Keratinocyte (primary cell): ENCODE measurements at regions not wholly inside any gene's neighbourhood (a gene's known extent, or its start where the extent isn't known, plus 50 kb on each side); places are given as distances from the start of the nearest gene placed in this dataset.

Experiments used
- DNase-seq: peaks from one replicate; pipeline ENCODE4 v3.0.0-alpha.2; 2011; ENCODE audit warnings: low read depth, missing footprints, low spot score
- FAIRE-seq: peaks from 2 replicates; lab custom pipeline; 2011; peaks lifted over from hg19 to GRCh38; lab: Jason Lieb, UNC
- H2AFZ ChIP-seq: 2 replicates; pipeline ENCODE4 v1.6.0; 2012; ENCODE audit warnings: low read length, control low read depth, inconsistent platforms; ENCODE audit not compliant: control insufficient read depth
- H3K27ac ChIP-seq: 2 replicates; pipeline ENCODE4 v1.5.1; 2011; ENCODE audit warnings: low read length; ENCODE audit not compliant: control insufficient read depth, insufficient read depth
- H3K27me3 ChIP-seq: 3 replicates; pipeline ENCODE4 v1.6.0; 2011; ENCODE audit warnings: low read length; ENCODE audit not compliant: control insufficient read depth, insufficient read depth; ENCODE audit errors: extremely low read depth
- H3K36me3 ChIP-seq, 2 experiments: 2 replicates in 1 of 2; 3 replicates in 1 of 2; pipeline ENCODE4 v1.5.1; 2011; ENCODE audit warnings: low read length in 2 of 2, mild to moderate bottlenecking in 1 of 2; ENCODE audit not compliant: control insufficient read depth in 2 of 2, insufficient read depth in 2 of 2; ENCODE audit errors: extremely low read depth in 1 of 2
- H3K4me1 ChIP-seq: 3 replicates; pipeline ENCODE4 v1.5.1; 2011; ENCODE audit warnings: low read length; ENCODE audit not compliant: control insufficient read depth, insufficient read depth; ENCODE audit errors: extremely low read depth
- H3K4me2 ChIP-seq: 3 replicates; pipeline ENCODE4 v1.6.0; 2011; ENCODE audit warnings: low read depth, low read length; ENCODE audit not compliant: control insufficient read depth, insufficient read depth; ENCODE audit errors: extremely low read depth
- H3K4me3 ChIP-seq, 3 experiments: fragments of 200-600 bp in 1 of 3; sonication (generic) in 1 of 3; 2 replicates in 2 of 3; 3 replicates in 1 of 3; pipeline ENCODE4 v1.5.1; 2011 to 2016; ENCODE audit warnings: low read length in 3 of 3, mild to moderate bottlenecking in 3 of 3, control low read depth in 2 of 3, inconsistent platforms in 1 of 3, low read depth in 1 of 3, mixed read lengths in 1 of 3, mixed run types in 1 of 3, moderate library complexity in 1 of 3; ENCODE audit not compliant: control insufficient read depth in 2 of 3, insufficient read depth in 2 of 3; ENCODE audit errors: extremely low read depth in 1 of 3
- H3K79me2 ChIP-seq: 2 replicates; pipeline ENCODE4 v1.6.0; 2012; ENCODE audit warnings: low read length; ENCODE audit not compliant: control insufficient read depth, insufficient read depth
- H3K9ac ChIP-seq: 3 replicates; pipeline ENCODE4 v1.6.0; 2011; ENCODE audit warnings: low read length; ENCODE audit not compliant: control insufficient read depth, insufficient read depth; ENCODE audit errors: extremely low read depth
- H3K9me1 ChIP-seq: 3 replicates; pipeline ENCODE4 v1.6.0; 2011; ENCODE audit warnings: low read length; ENCODE audit not compliant: control insufficient read depth, insufficient read depth; ENCODE audit errors: extremely low read depth
- H3K9me3 ChIP-seq: 2 replicates; pipeline ENCODE4 v1.5.1; 2012; ENCODE audit warnings: low read depth, low read length; ENCODE audit not compliant: control insufficient read depth
- H4K20me1 ChIP-seq: 3 replicates; pipeline ENCODE4 v1.6.0; 2011; ENCODE audit warnings: low read length; ENCODE audit not compliant: control insufficient read depth, insufficient read depth; ENCODE audit errors: extremely low read depth
- EZH2 ChIP-seq: IDR thresholded peaks from one replicate; pipeline ENCODE4 v1.6.1; 2012; ENCODE audit warnings: inconsistent platforms, mild to moderate bottlenecking, low read length, moderate library complexity
- dilution Hi-C: fragments of 300-500 bp; cut with MboI; formaldehyde crosslinking; loops from one replicate; pipeline ENCODE4 v1.7.0; 2020; ENCODE audit warnings: low sequenced_read_pairs; ENCODE audit not compliant: extremely low pct_ligation_motif_present
- TF ChIP-seq, protein P1 (sequence below), 3 experiments: IDR thresholded peaks in 1 of 3; conservative IDR thresholded peaks in 1 of 3; optimal IDR thresholded peaks in 1 of 3; 2 replicates in 2 of 3; 3 replicates in 1 of 3; pipeline versions ENCODE3 to v1.5.1; 2011; ENCODE audit warnings: low read length in 3 of 3, mild to moderate bottlenecking in 3 of 3, moderate library complexity in 2 of 3, control low read depth in 1 of 3, inconsistent platforms in 1 of 3; ENCODE audit not compliant: insufficient read depth in 2 of 3; ENCODE audit errors: extremely low read depth in 1 of 3

DNA sequence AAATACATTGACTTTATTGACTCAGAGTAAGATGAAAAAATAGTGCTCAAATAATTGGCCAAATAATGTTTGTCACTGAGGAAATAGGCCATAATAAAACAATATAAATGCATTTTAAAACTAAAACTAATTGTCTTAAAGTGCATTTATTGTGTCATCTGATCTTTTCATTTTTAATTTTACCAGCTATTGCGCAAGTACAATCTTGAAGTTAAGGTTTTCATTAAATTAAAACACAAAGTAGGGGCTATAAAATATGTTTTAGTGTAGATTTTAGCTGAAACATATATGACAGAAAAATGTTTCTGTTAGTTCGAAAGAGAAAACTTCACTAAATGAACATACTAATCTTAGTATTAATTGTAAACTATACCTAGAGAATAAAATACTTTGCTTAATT, 832.8 kb downstream of the FSCB start:
- FAIRE-seq (no peak), DNase-seq (no peak)
- no peak overlapping the region for H2AFZ ChIP-seq
- H3K4me2 ChIP-seq: no peak overlapping the region
- no peaks in the 10 kb centered on the region for H4K20me1 ChIP-seq
- no peaks in the 10 kb centered on the region for H3K79me2 ChIP-seq
- dilution Hi-C loops: no loop called here
- no peaks in the 10 kb centered on the region for H3K9me3 ChIP-seq
- H3K27me3 ChIP-seq: no peaks in the 10 kb centered on the region
- H3K4me1 ChIP-seq: no peaks in the 10 kb centered on the region
- no peak overlapping the region for H3K27ac ChIP-seq
- no peak overlapping the region for H3K9ac ChIP-seq
- H3K4me3 ChIP-seq: no peak overlapping the region
- TF ChIP-seq, protein P1, sequence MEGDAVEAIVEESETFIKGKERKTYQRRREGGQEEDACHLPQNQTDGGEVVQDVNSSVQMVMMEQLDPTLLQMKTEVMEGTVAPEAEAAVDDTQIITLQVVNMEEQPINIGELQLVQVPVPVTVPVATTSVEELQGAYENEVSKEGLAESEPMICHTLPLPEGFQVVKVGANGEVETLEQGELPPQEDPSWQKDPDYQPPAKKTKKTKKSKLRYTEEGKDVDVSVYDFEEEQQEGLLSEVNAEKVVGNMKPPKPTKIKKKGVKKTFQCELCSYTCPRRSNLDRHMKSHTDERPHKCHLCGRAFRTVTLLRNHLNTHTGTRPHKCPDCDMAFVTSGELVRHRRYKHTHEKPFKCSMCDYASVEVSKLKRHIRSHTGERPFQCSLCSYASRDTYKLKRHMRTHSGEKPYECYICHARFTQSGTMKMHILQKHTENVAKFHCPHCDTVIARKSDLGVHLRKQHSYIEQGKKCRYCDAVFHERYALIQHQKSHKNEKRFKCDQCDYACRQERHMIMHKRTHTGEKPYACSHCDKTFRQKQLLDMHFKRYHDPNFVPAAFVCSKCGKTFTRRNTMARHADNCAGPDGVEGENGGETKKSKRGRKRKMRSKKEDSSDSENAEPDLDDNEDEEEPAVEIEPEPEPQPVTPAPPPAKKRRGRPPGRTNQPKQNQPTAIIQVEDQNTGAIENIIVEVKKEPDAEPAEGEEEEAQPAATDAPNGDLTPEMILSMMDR (optimal IDR thresholded peaks at IDR 0.05 in 1 of 3, IDR thresholded peaks at IDR 0.05 in 1 of 3, conservative IDR thresholded peaks at IDR 0.05 in 1 of 3; ENCODE audit: extremely low read depth in 1 of 3, insufficient read depth in 2 of 3, low read length in 3 of 3): no peak
- TF ChIP-seq EZH2: no peak
- no peaks in the 10 kb centered on the region for H3K9me1 ChIP-seq
- no peaks in the 10 kb centered on the region for H3K36me3 ChIP-seq

DNA sequence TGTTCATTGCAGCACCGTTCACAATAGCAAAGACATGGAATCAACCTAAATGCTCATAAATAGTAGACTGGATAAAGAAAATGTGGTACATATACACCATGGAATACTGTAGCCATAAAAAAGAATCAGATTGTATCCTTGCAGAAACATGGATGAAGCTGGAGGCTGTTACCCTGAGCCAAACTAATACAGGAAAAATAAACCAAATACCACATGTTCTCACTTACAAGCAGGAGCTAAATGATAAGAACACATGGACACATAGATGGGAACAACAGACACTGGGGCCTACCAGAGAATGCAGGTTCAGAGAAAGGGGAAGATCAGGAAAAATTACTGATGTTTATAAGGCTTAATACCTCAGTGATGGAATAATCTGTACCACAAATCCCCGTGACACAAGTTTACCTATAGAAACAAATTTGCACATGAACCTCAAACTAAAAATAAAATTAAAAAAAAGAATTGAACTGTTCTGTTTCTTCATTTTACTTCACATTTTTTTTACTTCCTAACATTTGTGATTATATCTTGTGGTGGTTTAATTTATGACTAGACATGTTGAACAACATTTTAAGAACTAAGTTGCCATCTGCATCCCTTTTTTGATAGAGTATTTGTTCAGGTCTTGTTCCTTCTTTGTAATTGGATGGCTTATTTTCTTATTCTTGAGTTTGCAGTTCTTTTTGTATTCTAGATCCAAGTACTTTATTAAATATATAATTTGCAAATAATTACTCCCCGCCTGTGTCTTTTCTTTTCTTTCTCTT, 835.2 kb downstream of the FSCB start:
- FAIRE-seq (no peak), DNase-seq (no peak)
- no peak overlapping the region for H3K9ac ChIP-seq
- H3K79me2 ChIP-seq: no peaks in the 10 kb centered on the region
- dilution Hi-C loops: no loop called here
- no peaks in the 10 kb centered on the region for H3K9me1 ChIP-seq
- no peaks in the 10 kb centered on the region for H3K27me3 ChIP-seq
- TF ChIP-seq EZH2: no peak
- TF ChIP-seq, protein P1 (optimal IDR thresholded peaks at IDR 0.05 in 1 of 3, IDR thresholded peaks at IDR 0.05 in 1 of 3, conservative IDR thresholded peaks at IDR 0.05 in 1 of 3; ENCODE audit: extremely low read depth in 1 of 3, insufficient read depth in 2 of 3, low read length in 3 of 3): no peak
- no peak overlapping the region for H2AFZ ChIP-seq
- H3K4me1 ChIP-seq: no peaks in the 10 kb centered on the region
- H3K4me2 ChIP-seq: no peak overlapping the region
- no peaks in the 10 kb centered on the region for H4K20me1 ChIP-seq
- H3K4me3 ChIP-seq: no peak overlapping the region
- no peaks in the 10 kb centered on the region for H3K9me3 ChIP-seq
- H3K36me3 ChIP-seq: no peaks in the 10 kb centered on the region
- no peak overlapping the region for H3K27ac ChIP-seq
